ENCODE measurements at regions not wholly inside any gene's neighbourhood (a gene's known extent, or its start where the extent isn't known, plus 50 kb on each side); places are given as distances from the start of the nearest gene placed in this dataset.
"Not testable (repeated sequence)": the region's sequence is repeated elsewhere in the genome, so short reads cannot be mapped to it uniquely, and the experiment has no call there.

- H3K4me1 ChIP-seq (ENCODE audit: control insufficient read depth in 1 of 2, extremely low read depth in 1 of 2, insufficient read depth in 2 of 2, low read length in 2 of 2); H3K27ac Mint-ChIP-seq; H3K27ac ChIP-seq (ENCODE audit: low read length); CTCF ChIA-PET; H3K9me3 ChIP-seq; ATAC-seq (replicated peaks in 1 of 4); H3K4me3 Mint-ChIP-seq; H3K9me3 Mint-ChIP-seq; H3K36me3 ChIP-seq (ENCODE audit: control insufficient read depth in 2 of 2, extremely low read depth in 1 of 2, insufficient read depth in 1 of 2, low read length in 1 of 2); DNase-seq; H3K4me1 Mint-ChIP-seq; H3K27me3 ChIP-seq (replicated peaks in 1 of 2; ENCODE audit: control insufficient read depth in 2 of 2, extremely low read depth in 1 of 2, insufficient read depth in 2 of 2, low read length in 1 of 2); H3K36me3 Mint-ChIP-seq; POLR2A ChIA-PET; H3K4me3 ChIP-seq (ENCODE audit: control insufficient read depth in 1 of 2, extremely low read depth in 1 of 2, low read length in 1 of 2); H3K27me3 Mint-ChIP-seq: not testable (repeated sequence)
- no CpG with 5 or more reads among the region's 15 CpGs for WGBS (ENCODE audit: insufficient coverage)
Measured at GRCh38 chr21:6573576-6573975, 3947.8 kb upstream of the TPTE start.

DNA sequence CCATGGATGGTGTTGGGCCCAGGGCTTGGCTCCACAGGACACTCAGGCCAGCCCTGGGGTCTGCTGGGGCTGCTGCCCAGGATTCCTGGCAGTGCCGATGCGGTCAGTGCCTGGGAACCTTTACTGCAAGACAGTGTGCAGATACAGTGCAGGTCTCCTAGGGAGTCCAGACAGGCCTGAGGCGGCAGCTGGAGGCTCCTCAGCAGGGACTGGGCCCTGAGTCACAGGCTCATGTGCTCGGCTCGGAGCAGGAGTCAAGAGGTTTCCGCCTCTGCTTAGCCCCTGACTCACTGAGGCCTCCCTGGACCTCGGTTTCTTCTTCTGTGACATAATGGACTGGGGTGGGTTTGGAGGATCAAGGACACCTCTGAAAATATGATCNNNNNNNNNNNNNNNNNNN lies 3941.6 kb upstream of the TPTE start:
- H3K27ac Mint-ChIP-seq; H3K27me3 Mint-ChIP-seq; DNase-seq; H3K36me3 Mint-ChIP-seq; ATAC-seq (replicated peaks in 1 of 4); H3K4me1 ChIP-seq (ENCODE audit: control insufficient read depth in 1 of 2, extremely low read depth in 1 of 2, insufficient read depth in 2 of 2, low read length in 2 of 2); H3K9me3 Mint-ChIP-seq; H3K4me3 Mint-ChIP-seq; CTCF ChIA-PET; POLR2A ChIA-PET; H3K36me3 ChIP-seq (ENCODE audit: control insufficient read depth in 2 of 2, extremely low read depth in 1 of 2, insufficient read depth in 1 of 2, low read length in 1 of 2); H3K27ac ChIP-seq (ENCODE audit: low read length); H3K4me1 Mint-ChIP-seq; H3K9me3 ChIP-seq; H3K4me3 ChIP-seq (ENCODE audit: control insufficient read depth in 1 of 2, extremely low read depth in 1 of 2, low read length in 1 of 2); H3K27me3 ChIP-seq (replicated peaks in 1 of 2; ENCODE audit: control insufficient read depth in 2 of 2, extremely low read depth in 1 of 2, insufficient read depth in 2 of 2, low read length in 1 of 2): not testable (repeated sequence)
- WGBS (ENCODE audit: insufficient coverage), result no CpG with 5 or more reads among the region's 7 CpGs

Measured in T-cell (primary cell).